ENCODE measurements at regions not wholly inside any gene's neighbourhood (a gene's known extent, or its start where the extent isn't known, plus 50 kb on each side); places are given as distances from the start of the nearest gene placed in this dataset.

- no peak overlapping the region for H3K4me3 ChIP-seq (ENCODE audit: low read depth, low read length)
- no peak for DNase-seq (ENCODE audit: low read depth)
- no peak for TF ChIP-seq CTCF (conservative IDR thresholded peaks at IDR 0.05; ENCODE audit: low read depth, low read length)
Measured at GRCh38 chr1:238787471-238787870, 598.9 kb upstream of the CHRM3 start.

GRCh38 chr1:238783633-238784032 is 602.7 kb upstream of the CHRM3 start:
- no peak for DNase-seq (ENCODE audit: low read depth)
- H3K4me3 ChIP-seq (ENCODE audit: low read depth, low read length): no peak overlapping the region
- TF ChIP-seq CTCF (conservative IDR thresholded peaks at IDR 0.05; ENCODE audit: low read depth, low read length): no peak

- no peak for TF ChIP-seq CTCF (conservative IDR thresholded peaks at IDR 0.05; ENCODE audit: low read depth, low read length)
- H3K4me3 ChIP-seq (ENCODE audit: low read depth, low read length): no peak overlapping the region
- peak; percentile 10 for DNase-seq (ENCODE audit: low read depth)
Measured at GRCh38 chr1:238779716-238780115, 606.7 kb upstream of the CHRM3 start.

- TF ChIP-seq CTCF (conservative IDR thresholded peaks at IDR 0.05; ENCODE audit: low read depth, low read length): no peak
- H3K4me3 ChIP-seq (ENCODE audit: low read depth, low read length): no peak overlapping the region
- no peak for DNase-seq (ENCODE audit: low read depth)
Measured at GRCh38 chr1:238778113-238778512, 608.3 kb upstream of the CHRM3 start.

GRCh38 chr1:238777551-238777950 is 608.8 kb upstream of the CHRM3 start:
- no peak for TF ChIP-seq CTCF (conservative IDR thresholded peaks at IDR 0.05; ENCODE audit: low read depth, low read length)
- no peak for DNase-seq (ENCODE audit: low read depth)
- no peak overlapping the region for H3K4me3 ChIP-seq (ENCODE audit: low read depth, low read length)

- no peak for TF ChIP-seq CTCF (conservative IDR thresholded peaks at IDR 0.05; ENCODE audit: low read depth, low read length)
- DNase-seq (ENCODE audit: low read depth): no peak
- no peak overlapping the region for H3K4me3 ChIP-seq (ENCODE audit: low read depth, low read length)
Measured at GRCh38 chr1:238776126-238776525, 610.2 kb upstream of the CHRM3 start.

GRCh38 chr1:238772322-238772721 is 614.0 kb upstream of the CHRM3 start:
- H3K4me3 ChIP-seq (ENCODE audit: low read depth, low read length): no peak overlapping the region
- no peak for TF ChIP-seq CTCF (conservative IDR thresholded peaks at IDR 0.05; ENCODE audit: low read depth, low read length)
- no peak for DNase-seq (ENCODE audit: low read depth)

All from epithelial cell of proximal tubule (primary cell).